HepG2 (cell line): ENCODE measurements at regions not wholly inside any gene's neighbourhood (a gene's known extent, or its start where the extent isn't known, plus 50 kb on each side); places are given as distances from the start of the nearest gene placed in this dataset.
"Not testable (repeated sequence)": the region's sequence is repeated elsewhere in the genome, so short reads cannot be mapped to it uniquely, and the experiment has no call there.

Experiments used
- REST ChIP-seq, 2 experiments: IDR thresholded peaks; 2 replicates each; pipeline ENCODE4 v1.6.1; 2011 to 2012; ENCODE audit warnings: low read length in 2 of 2, borderline replicate concordance in 1 of 2, low read depth in 1 of 2, mild to moderate bottlenecking in 1 of 2, moderate library complexity in 1 of 2
- RFX1 ChIP-seq: fragments of 450-650 bp; IDR thresholded peaks from 2 replicates; pipeline ENCODE4 v1.6.1; 2017
- RFX5 ChIP-seq: IDR thresholded peaks from 2 replicates; pipeline ENCODE4 v1.6.1; 2011; ENCODE audit warnings: low read depth, low read length, improper control_type of control experiment
- THYN1 ChIP-seq: sonication (generic); formaldehyde crosslinking; IDR thresholded peaks from 2 replicates; pipeline ENCODE4 v1.8.1; 2023; ENCODE audit warnings: low read depth, mild to moderate bottlenecking, moderate library complexity, missing genetic modification reagents, borderline replicate concordance
- YY1 ChIP-seq: IDR thresholded peaks from 2 replicates; pipeline ENCODE4 v1.6.1; 2011; ENCODE audit warnings: low read length, low read depth, moderate library complexity, mild to moderate bottlenecking; ENCODE audit not compliant: insufficient read depth, insufficient replicate concordance
- ZBTB8A ChIP-seq: sonication (generic); formaldehyde crosslinking; IDR thresholded peaks from 2 replicates; pipeline ENCODE4 v1.4.0; 2020; ENCODE audit warnings: mild to moderate bottlenecking, low read depth, missing genetic modification reagents, borderline replicate concordance
- ZKSCAN1 ChIP-seq: fragments of 150-350 bp; IDR thresholded peaks from 2 replicates; pipeline ENCODE4 v1.6.1; 2014; ENCODE audit warnings: low read length
- ZNF749 ChIP-seq: sonication (generic); formaldehyde crosslinking; IDR thresholded peaks from 2 replicates; pipeline ENCODE4 v1.8.0; 2022; ENCODE audit warnings: mild to moderate bottlenecking, missing genetic modification reagents, moderate library complexity, borderline replicate concordance
- TF ChIP-seq, protein P1 (sequence below), 2 experiments: fragments of 450-650 bp in 1 of 2; sonication (generic) in 1 of 2; formaldehyde crosslinking in 1 of 2; IDR thresholded peaks; 2 replicates each; pipeline versions ENCODE4 v1.6.1 to v1.8.0; 2016 to 2022; ENCODE audit warnings: antibody characterized with exemption in 1 of 2, mild to moderate bottlenecking in 1 of 2, missing genetic modification reagents in 1 of 2
- TF ChIP-seq, protein P2 (sequence below): sonication (generic); formaldehyde crosslinking; IDR thresholded peaks from 2 replicates; pipeline ENCODE4 v1.5.0; 2020; ENCODE audit warnings: mild to moderate bottlenecking, missing genetic modification reagents, moderate library complexity

GRCh38 chr15:34495707-34496106 lies 58.1 kb upstream of the GOLGA8A start:
- TF ChIP-seq, protein P1, sequence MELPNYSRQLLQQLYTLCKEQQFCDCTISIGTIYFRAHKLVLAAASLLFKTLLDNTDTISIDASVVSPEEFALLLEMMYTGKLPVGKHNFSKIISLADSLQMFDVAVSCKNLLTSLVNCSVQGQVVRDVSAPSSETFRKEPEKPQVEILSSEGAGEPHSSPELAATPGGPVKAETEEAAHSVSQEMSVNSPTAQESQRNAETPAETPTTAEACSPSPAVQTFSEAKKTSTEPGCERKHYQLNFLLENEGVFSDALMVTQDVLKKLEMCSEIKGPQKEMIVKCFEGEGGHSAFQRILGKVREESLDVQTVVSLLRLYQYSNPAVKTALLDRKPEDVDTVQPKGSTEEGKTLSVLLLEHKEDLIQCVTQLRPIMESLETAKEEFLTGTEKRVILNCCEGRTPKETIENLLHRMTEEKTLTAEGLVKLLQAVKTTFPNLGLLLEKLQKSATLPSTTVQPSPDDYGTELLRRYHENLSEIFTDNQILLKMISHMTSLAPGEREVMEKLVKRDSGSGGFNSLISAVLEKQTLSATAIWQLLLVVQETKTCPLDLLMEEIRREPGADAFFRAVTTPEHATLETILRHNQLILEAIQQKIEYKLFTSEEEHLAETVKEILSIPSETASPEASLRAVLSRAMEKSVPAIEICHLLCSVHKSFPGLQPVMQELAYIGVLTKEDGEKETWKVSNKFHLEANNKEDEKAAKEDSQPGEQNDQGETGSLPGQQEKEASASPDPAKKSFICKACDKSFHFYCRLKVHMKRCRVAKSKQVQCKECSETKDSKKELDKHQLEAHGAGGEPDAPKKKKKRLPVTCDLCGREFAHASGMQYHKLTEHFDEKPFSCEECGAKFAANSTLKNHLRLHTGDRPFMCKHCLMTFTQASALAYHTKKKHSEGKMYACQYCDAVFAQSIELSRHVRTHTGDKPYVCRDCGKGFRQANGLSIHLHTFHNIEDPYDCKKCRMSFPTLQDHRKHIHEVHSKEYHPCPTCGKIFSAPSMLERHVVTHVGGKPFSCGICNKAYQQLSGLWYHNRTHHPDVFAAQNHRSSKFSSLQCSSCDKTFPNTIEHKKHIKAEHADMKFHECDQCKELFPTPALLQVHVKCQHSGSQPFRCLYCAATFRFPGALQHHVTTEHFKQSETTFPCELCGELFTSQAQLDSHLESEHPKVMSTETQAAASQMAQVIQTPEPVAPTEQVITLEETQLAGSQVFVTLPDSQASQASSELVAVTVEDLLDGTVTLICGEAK (IDR thresholded peaks at IDR 0.05), result not testable (repeated sequence)
- TF ChIP-seq, protein P1 (CRISPR knock-in tag; IDR thresholded peaks at IDR 0.05), result not testable (repeated sequence)
- not testable (repeated sequence) for TF ChIP-seq THYN1 (CRISPR knock-in tag); RFX1; REST (IDR thresholded peaks at IDR 0.05; ENCODE audit: borderline replicate concordance in 1 of 2, low read depth in 1 of 2, low read length in 2 of 2); YY1; ZNF749 (CRISPR knock-in tag); ZBTB8A; ZKSCAN1; RFX5
- TF ChIP-seq, protein P2, sequence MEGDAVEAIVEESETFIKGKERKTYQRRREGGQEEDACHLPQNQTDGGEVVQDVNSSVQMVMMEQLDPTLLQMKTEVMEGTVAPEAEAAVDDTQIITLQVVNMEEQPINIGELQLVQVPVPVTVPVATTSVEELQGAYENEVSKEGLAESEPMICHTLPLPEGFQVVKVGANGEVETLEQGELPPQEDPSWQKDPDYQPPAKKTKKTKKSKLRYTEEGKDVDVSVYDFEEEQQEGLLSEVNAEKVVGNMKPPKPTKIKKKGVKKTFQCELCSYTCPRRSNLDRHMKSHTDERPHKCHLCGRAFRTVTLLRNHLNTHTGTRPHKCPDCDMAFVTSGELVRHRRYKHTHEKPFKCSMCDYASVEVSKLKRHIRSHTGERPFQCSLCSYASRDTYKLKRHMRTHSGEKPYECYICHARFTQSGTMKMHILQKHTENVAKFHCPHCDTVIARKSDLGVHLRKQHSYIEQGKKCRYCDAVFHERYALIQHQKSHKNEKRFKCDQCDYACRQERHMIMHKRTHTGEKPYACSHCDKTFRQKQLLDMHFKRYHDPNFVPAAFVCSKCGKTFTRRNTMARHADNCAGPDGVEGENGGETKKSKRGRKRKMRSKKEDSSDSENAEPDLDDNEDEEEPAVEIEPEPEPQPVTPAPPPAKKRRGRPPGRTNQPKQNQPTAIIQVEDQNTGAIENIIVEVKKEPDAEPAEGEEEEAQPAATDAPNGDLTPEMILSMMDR (CRISPR knock-in tag), result not testable (repeated sequence)
